Effector CD4-positive, alpha-beta T cell (primary cell): ENCODE measurements at regions not wholly inside any gene's neighbourhood (a gene's known extent, or its start where the extent isn't known, plus 50 kb on each side); places are given as distances from the start of the nearest gene placed in this dataset.
"Not testable (repeated sequence)": the region's sequence is repeated elsewhere in the genome, so short reads cannot be mapped to it uniquely, and the experiment has no call there.

Source experiments
- DNase-seq: peaks from one replicate; pipeline ENCODE4 v3.0.0-alpha.2; 2020

- DNase-seq = no peak
Observed at GRCh38 chr10:29713450-29713849, 78.7 kb upstream of the SVIL start.

- DNase-seq = no peak
Observed at GRCh38 chr10:29712108-29712507, 77.3 kb upstream of the SVIL start.

- DNase-seq = no peak
Observed at GRCh38 chr10:29710128-29710527, 75.4 kb upstream of the SVIL start.

GRCh38 chr10:29709484-29710002 lies 74.8 kb upstream of the SVIL start:
- no peak for DNase-seq

GRCh38 chr10:29703271-29703670 lies 68.5 kb upstream of the SVIL start:
- DNase-seq = no peak

- DNase-seq = no peak
Observed at GRCh38 chr10:29702273-29703164, 67.7 kb upstream of the SVIL start.

GRCh38 chr10:29701306-29701705 lies 66.5 kb upstream of the SVIL start:
- DNase-seq = no peak

GRCh38 chr10:29699621-29700020 lies 64.8 kb upstream of the SVIL start:
- DNase-seq = no peak

- no peak for DNase-seq
Observed at GRCh38 chr10:29698773-29699490, 64.2 kb upstream of the SVIL start.

- DNase-seq = not testable (repeated sequence)
Observed at GRCh38 chr10:29696581-29696980, 61.8 kb upstream of the SVIL start.

GRCh38 chr10:29694121-29694520 lies 59.4 kb upstream of the SVIL start:
- no peak for DNase-seq

- DNase-seq = no peak
Observed at GRCh38 chr10:29692121-29692539, 57.4 kb upstream of the SVIL start.

- no peak for DNase-seq
Observed at GRCh38 chr10:29691564-29692072, 56.8 kb upstream of the SVIL start.

GRCh38 chr10:29689001-29689400 lies 54.2 kb upstream of the SVIL start:
- no peak for DNase-seq

GRCh38 chr10:29688230-29688661 lies 53.5 kb upstream of the SVIL start:
- DNase-seq = no peak

GRCh38 chr10:29687421-29688164 lies 52.8 kb upstream of the SVIL start:
- DNase-seq = no peak

- no peak for DNase-seq
Observed at GRCh38 chr10:29685506-29685905, 50.7 kb upstream of the SVIL start.
